Ascending aorta (tissue), 2 donors: ENCODE measurements at regions not wholly inside any gene's neighbourhood (a gene's known extent, or its start where the extent isn't known, plus 50 kb on each side); places are given as distances from the start of the nearest gene placed in this dataset.
"Not testable (repeated sequence)": the region's sequence is repeated elsewhere in the genome, so short reads cannot be mapped to it uniquely, and the experiment has no call there.

Experiments used
- DNase-seq, 2 donors: peaks; one replicate each; pipeline ENCODE4 v3.0.0-alpha.2; 2019; ENCODE audit warnings: low spot score in 2 of 2
- H3K27ac ChIP-seq, 2 donors: fragments of 200-600 bp; sonication (generic); one replicate each; pipeline ENCODE4 v1.5.1; 2016 to 2017; ENCODE audit warnings: mild to moderate bottlenecking in 1 of 2
- H3K27me3 ChIP-seq: fragments of 200-600 bp; sonication (generic); one replicate; pipeline ENCODE4 v1.5.1; 2017
- H3K36me3 ChIP-seq, 2 donors: fragments of 200-600 bp; sonication (generic); one replicate each; pipeline ENCODE4 v1.5.1; 2016
- H3K4me1 ChIP-seq, 2 donors: fragments of 200-600 bp; sonication (generic); one replicate each; pipeline ENCODE4 v1.5.1; 2016 to 2017; ENCODE audit warnings: mild to moderate bottlenecking in 1 of 2
- H3K4me3 ChIP-seq, 2 donors: fragments of 200-600 bp; sonication (generic); one replicate each; pipeline ENCODE4 v1.5.1; 2016 to 2017; ENCODE audit warnings: mild to moderate bottlenecking in 1 of 2
- H3K9me3 ChIP-seq, 2 donors: fragments of 200-600 bp; sonication (generic); one replicate each; pipeline ENCODE4 v1.5.1; 2016
- intact Hi-C: fragments of 100-400 bp; cut with DNase I; formaldehyde crosslinking; loops from one replicate; pipeline ENCODE4 v1.15.1; 2023
- TF ChIP-seq, protein P1 (sequence below), 3 experiments: fragments of 200-600 bp in 2 of 3; fragments of 450-650 bp in 1 of 3; sonication (generic) in 2 of 3; IDR thresholded peaks; one replicate each; pipeline ENCODE4 v1.5.1; 2016 to 2019; ENCODE audit warnings: antibody characterized with exemption in 3 of 3, mild to moderate bottlenecking in 1 of 3, moderate library complexity in 1 of 3

DNA sequence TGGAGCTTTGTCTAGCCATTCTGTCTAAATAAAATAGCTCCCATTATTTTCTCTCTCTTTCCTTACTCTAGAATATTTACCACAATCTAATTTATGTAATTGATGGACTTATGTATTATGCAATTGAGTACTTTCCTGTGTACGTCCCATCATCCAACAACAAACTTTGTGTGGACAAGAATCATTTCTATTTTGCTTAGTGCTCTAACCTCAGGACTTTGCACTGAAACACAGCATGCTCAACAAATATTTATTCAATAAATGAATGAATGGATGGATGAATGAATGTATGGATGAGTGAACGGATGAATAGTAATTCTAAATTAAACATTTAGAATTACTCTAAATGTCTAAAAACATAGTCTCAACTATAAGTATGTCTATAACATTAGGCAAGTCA lies 115.2 kb upstream of the RORA start:
- H3K4me3 ChIP-seq = no peak overlapping the region

DNA sequence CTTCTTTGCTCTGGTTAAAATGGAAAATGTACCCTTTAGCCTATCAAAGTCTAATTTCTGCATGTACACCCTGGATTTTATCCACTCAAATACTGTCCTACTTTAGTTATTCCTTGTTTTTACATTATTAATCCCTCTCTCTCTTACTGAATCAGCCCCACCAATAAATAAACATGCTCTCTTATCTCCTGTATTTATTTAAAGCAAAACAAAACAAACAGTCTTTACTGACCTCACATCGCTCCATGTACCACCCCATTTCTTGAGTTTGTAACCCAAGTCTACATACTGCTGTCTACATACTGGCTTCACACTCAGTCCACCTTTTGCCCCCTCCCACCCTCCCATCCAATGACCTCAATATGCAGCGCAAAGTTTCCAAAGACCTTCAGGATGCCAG lies 113.3 kb upstream of the RORA start:
- peaks cover 0 to 3% of the 10 kb centered on the region in 2 donors for H3K9me3 ChIP-seq
- H3K4me1 ChIP-seq = no peaks in the 10 kb centered on the region
- H3K27me3 ChIP-seq = no peaks in the 10 kb centered on the region
- H3K4me3 ChIP-seq = no peak overlapping the region
- TF ChIP-seq, protein P1, sequence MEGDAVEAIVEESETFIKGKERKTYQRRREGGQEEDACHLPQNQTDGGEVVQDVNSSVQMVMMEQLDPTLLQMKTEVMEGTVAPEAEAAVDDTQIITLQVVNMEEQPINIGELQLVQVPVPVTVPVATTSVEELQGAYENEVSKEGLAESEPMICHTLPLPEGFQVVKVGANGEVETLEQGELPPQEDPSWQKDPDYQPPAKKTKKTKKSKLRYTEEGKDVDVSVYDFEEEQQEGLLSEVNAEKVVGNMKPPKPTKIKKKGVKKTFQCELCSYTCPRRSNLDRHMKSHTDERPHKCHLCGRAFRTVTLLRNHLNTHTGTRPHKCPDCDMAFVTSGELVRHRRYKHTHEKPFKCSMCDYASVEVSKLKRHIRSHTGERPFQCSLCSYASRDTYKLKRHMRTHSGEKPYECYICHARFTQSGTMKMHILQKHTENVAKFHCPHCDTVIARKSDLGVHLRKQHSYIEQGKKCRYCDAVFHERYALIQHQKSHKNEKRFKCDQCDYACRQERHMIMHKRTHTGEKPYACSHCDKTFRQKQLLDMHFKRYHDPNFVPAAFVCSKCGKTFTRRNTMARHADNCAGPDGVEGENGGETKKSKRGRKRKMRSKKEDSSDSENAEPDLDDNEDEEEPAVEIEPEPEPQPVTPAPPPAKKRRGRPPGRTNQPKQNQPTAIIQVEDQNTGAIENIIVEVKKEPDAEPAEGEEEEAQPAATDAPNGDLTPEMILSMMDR (IDR thresholded peaks at IDR 0.05) = no peak
- intact Hi-C loops = no loop called here
- no peak overlapping the region for H3K27ac ChIP-seq
- DNase-seq = no peak
- H3K36me3 ChIP-seq = no peaks in the 10 kb centered on the region

More for the DNA sequence above, 115.2 kb upstream of the RORA start:
- intact Hi-C loops = no loop called here
- TF ChIP-seq, protein P1 (IDR thresholded peaks at IDR 0.05) = no peak
- H3K27me3 ChIP-seq = no peaks in the 10 kb centered on the region
- H3K4me1 ChIP-seq = no peaks in the 10 kb centered on the region
- DNase-seq = no peak
- no peak overlapping the region for H3K27ac ChIP-seq
- peaks cover 0 to 3% of the 10 kb centered on the region in 2 donors for H3K9me3 ChIP-seq
- no peaks in the 10 kb centered on the region for H3K36me3 ChIP-seq

DNA sequence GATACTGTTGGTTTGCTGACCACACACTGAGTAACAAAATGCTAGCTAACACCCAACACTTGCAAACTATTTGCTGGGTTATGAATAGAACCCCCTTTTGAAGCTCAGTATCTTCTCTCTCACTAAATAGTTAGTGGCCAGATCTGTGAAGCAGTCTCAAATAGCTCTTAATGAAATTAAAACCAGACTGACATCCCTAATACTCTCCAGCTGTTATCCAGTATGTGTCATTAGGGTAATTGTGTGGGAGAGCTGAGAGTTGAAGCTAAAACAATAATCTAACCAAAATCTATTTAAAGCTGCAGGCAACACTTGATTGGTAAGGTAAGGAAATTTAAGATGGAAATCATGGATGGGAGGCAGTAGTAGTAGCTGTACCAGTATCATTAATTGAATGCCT lies 110.4 kb upstream of the RORA start:
- Histone ChIP-seq H3K27me3 (no peaks in the 10 kb centered on the region), H3K4me3 (no peak overlapping the region), H3K9me3 (peaks cover 0 to 6% of the 10 kb centered on the region in 2 donors), H3K4me1 (no peaks in the 10 kb centered on the region), H3K36me3 (no peaks in the 10 kb centered on the region), H3K27ac (no peak overlapping the region)
- intact Hi-C loops = no loop called here
- TF ChIP-seq, protein P1 (IDR thresholded peaks at IDR 0.05) = no peak
- no peak for DNase-seq

DNA sequence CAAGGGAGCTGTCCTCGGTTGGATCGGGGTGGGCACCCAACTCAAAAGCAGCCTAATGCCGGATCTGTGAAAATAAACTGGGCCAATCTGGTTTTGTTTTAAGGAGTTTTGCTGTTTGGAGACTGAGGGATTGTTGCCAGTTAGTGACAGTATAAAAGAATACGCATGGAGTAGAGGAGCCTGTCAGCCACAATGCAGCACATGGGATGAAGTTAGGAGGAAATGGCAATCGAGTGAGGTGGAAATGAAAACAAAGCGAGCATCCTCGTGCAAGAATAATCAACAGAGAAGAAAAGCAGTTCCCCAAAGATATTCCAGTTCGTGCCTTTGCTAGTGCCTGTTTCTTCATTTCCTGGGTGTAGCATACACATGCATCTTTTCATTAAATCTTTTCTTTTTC lies 108.4 kb upstream of the RORA start:
- DNase-seq = no peak
- Histone ChIP-seq H3K27ac (no peak overlapping the region), H3K9me3 (peaks cover 0 to 3% of the 10 kb centered on the region in 2 donors), H3K4me1 (no peaks in the 10 kb centered on the region), H3K36me3 (no peaks in the 10 kb centered on the region), H3K4me3 (no peak overlapping the region), H3K27me3 (no peaks in the 10 kb centered on the region)
- intact Hi-C loops = no loop called here
- TF ChIP-seq, protein P1 (IDR thresholded peaks at IDR 0.05) = no peak

DNA sequence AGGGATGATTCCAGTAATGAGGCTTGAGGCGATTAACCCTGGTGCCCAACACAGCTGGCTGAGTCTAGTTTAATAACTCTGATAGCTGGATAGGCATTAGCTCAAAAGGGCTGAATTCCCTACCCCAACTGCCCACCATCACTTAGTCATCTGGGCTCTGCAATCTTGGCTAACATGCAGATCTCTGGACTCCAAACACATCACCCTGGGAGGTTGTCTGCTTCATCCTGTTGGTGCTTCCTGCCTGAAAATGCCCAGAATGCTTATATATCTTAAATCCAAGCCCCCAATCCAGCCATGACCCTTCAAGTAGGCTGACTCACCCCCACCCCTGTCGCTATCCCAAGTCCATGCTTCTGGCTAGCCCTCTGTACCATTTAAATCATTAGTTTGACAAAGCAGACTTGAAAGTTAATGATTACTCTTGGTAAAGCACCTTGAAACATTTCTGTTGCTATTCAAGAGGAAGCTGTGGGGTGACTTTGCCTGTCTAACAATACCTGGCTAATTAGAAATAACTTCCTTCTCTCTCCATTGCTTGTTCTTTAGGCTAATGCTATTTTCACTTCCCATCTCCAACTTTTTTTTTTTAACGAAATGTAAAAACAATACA lies 107.0 kb upstream of the RORA start:
- intact Hi-C loops = no loop called here
- no peak overlapping the region for H3K4me3 ChIP-seq
- H3K27ac ChIP-seq = no peak overlapping the region
- H3K9me3 ChIP-seq = peaks cover 0 to 3% of the 10 kb centered on the region in 2 donors
- H3K36me3 ChIP-seq = no peaks in the 10 kb centered on the region
- TF ChIP-seq, protein P1 (IDR thresholded peaks at IDR 0.05) = no peak
- H3K4me1 ChIP-seq = no peaks in the 10 kb centered on the region
- H3K27me3 ChIP-seq = no peaks in the 10 kb centered on the region
- DNase-seq = no peak

DNA sequence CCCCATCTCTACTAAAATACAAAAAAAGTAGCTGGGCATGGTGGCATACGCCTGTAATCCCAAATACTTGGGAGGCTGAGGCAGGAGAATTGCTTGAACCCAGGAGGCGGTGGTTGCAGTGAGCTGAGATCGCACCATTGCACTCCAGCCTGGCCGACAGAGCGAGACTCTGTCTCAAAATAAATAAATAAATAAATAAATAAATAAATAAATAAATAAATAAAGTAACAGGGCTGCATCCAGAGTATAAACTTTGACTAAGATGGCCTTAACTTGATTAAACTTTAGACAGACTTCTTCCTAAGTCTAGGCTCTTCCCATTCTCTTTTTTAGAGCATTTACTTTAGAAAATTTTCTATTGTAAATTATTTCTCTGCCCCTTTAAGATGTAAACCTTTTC lies 105.6 kb upstream of the RORA start:
- H3K4me3 ChIP-seq, intact Hi-C loops, H3K9me3 ChIP-seq, H3K4me1 ChIP-seq, DNase-seq, H3K27ac ChIP-seq, H3K36me3 ChIP-seq, H3K27me3 ChIP-seq: not testable (repeated sequence)
